MM.1S (cell line): ENCODE measurements at regions not wholly inside any gene's neighbourhood (a gene's known extent, or its start where the extent isn't known, plus 50 kb on each side); places are given as distances from the start of the nearest gene placed in this dataset.
"Not testable (repeated sequence)": the region's sequence is repeated elsewhere in the genome, so short reads cannot be mapped to it uniquely, and the experiment has no call there.

Source experiments
- DNase-seq: peaks from one replicate; pipeline ENCODE4 v3.0.0-alpha.2; 2015
- H2AFZ ChIP-seq: fragments of 300-600 bp; sonication (generic); 2 replicates; pipeline ENCODE4 v1.6.0; 2016; ENCODE audit warnings: antibody characterized with exemption, low read length
- H3F3A ChIP-seq: fragments of 300-600 bp; sonication (generic); 2 replicates; pipeline ENCODE4 v1.6.1; 2016; ENCODE audit warnings: mild to moderate bottlenecking, antibody characterized with exemption, low read length, moderate library complexity, mixed read lengths; ENCODE audit not compliant: insufficient read depth
- H3K27ac ChIP-seq: fragments of 300-600 bp; sonication (generic); 2 replicates; pipeline ENCODE4 v1.5.1; 2016; ENCODE audit warnings: mild to moderate bottlenecking, low read length
- H3K27me3 ChIP-seq: fragments of 300-600 bp; sonication (generic); replicated peaks from 2 replicates; pipeline ENCODE4 v1.6.0; 2016; ENCODE audit warnings: low read length; ENCODE audit not compliant: insufficient read depth
- H3K36me3 ChIP-seq: fragments of 300-600 bp; sonication (generic); replicated peaks from 2 replicates; pipeline ENCODE4 v1.6.1; 2016; ENCODE audit warnings: mild to moderate bottlenecking, low read length, mixed read lengths; ENCODE audit not compliant: insufficient read depth
- H3K4me1 ChIP-seq: fragments of 300-600 bp; sonication (generic); 2 replicates; pipeline ENCODE4 v1.6.1; 2016; ENCODE audit warnings: low read length, mixed read lengths
- H3K4me2 ChIP-seq: fragments of 300-600 bp; sonication (generic); 2 replicates; pipeline ENCODE4 v1.6.0; 2016; ENCODE audit warnings: low read depth, low read length
- H3K4me3 ChIP-seq: fragments of 300-600 bp; sonication (generic); 2 replicates; pipeline ENCODE4 v1.5.1; 2016; ENCODE audit warnings: low read length, mixed read lengths
- H3K79me2 ChIP-seq: fragments of 300-600 bp; sonication (generic); 2 replicates; pipeline ENCODE4 v1.6.1; 2016; ENCODE audit warnings: mixed run types, low read length, mixed read lengths
- H3K9ac ChIP-seq: fragments of 300-600 bp; sonication (generic); 2 replicates; pipeline ENCODE4 v1.6.1; 2016; ENCODE audit warnings: low read length, mixed read lengths
- H3K9me2 ChIP-seq: fragments of 300-600 bp; sonication (generic); replicated peaks from 2 replicates; pipeline ENCODE4 v1.6.1; 2016; ENCODE audit warnings: mild to moderate bottlenecking, low read length, mixed read lengths; ENCODE audit not compliant: insufficient read depth
- H3K9me3 ChIP-seq: fragments of 300-600 bp; sonication (generic); replicated peaks from 2 replicates; pipeline ENCODE4 v1.6.1; 2016; ENCODE audit warnings: mild to moderate bottlenecking, low read length, mixed read lengths; ENCODE audit not compliant: insufficient read depth
- H4K20me1 ChIP-seq: fragments of 300-600 bp; sonication (generic); 2 replicates; pipeline ENCODE4 v1.6.1; 2016; ENCODE audit warnings: mild to moderate bottlenecking, low read length, moderate library complexity, mixed read lengths; ENCODE audit not compliant: insufficient read depth
- EZH2 ChIP-seq: fragments of 300-600 bp; sonication (generic); optimal IDR thresholded peaks from 2 replicates; pipeline ENCODE3; 2017; ENCODE audit warnings: low read depth, mild to moderate bottlenecking, antibody characterized with exemption, low read length, mixed read lengths
- EZH2phosphoT487 ChIP-seq: fragments of 300-600 bp; sonication (generic); IDR thresholded peaks from 2 replicates; pipeline ENCODE4 v1.6.1; 2018; ENCODE audit warnings: antibody characterized with exemption, low read length
- TF ChIP-seq, protein P1 (sequence below): fragments of 300-600 bp; sonication (generic); IDR thresholded peaks from 2 replicates; pipeline ENCODE4 v1.5.1; 2016; ENCODE audit warnings: antibody characterized with exemption, low read length, mixed read lengths

DNA sequence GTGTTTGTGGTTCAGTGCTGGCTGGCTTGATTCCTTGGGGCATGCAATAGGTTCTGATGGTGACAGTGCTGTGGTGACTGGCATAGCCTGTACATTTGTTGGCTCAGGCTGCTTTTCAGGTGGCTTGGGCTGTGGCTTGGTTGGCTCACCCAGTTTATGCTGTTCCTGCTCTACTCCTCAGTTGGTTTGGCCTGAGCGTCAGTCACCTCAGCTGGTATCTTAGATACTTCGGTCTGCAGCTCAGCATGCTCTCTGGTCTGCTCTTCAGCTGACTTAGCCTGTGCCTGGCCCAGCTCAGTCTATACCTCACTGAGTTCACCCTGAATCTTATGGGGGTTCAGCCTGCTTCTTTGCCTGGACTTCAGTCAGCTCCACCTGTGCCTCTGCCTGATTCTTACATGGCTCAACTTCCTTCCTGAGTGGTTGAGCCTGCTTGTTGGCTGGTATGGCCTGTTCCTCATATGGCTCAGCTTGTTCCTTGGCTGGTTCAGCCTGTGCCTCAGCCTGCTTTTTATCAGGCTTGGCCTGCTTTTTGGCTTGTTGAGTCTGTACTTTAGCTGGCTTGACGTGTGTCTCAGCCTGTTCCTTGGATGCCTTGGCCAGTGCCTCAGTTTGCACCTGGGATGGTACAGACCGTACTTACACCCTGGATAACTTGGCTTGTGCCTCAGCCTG lies 170.6 kb downstream of the MSN start:
- TF ChIP-seq, protein P1, sequence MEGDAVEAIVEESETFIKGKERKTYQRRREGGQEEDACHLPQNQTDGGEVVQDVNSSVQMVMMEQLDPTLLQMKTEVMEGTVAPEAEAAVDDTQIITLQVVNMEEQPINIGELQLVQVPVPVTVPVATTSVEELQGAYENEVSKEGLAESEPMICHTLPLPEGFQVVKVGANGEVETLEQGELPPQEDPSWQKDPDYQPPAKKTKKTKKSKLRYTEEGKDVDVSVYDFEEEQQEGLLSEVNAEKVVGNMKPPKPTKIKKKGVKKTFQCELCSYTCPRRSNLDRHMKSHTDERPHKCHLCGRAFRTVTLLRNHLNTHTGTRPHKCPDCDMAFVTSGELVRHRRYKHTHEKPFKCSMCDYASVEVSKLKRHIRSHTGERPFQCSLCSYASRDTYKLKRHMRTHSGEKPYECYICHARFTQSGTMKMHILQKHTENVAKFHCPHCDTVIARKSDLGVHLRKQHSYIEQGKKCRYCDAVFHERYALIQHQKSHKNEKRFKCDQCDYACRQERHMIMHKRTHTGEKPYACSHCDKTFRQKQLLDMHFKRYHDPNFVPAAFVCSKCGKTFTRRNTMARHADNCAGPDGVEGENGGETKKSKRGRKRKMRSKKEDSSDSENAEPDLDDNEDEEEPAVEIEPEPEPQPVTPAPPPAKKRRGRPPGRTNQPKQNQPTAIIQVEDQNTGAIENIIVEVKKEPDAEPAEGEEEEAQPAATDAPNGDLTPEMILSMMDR, result no peak
- TF ChIP-seq EZH2, result no peak
- TF ChIP-seq EZH2phosphoT487, result no peak
- Histone ChIP-seq H3K9me3 (no peaks in the 10 kb centered on the region), H3K9ac (no peak overlapping the region), H3K27ac (no peak overlapping the region), H3K4me1 (no peaks in the 10 kb centered on the region), H3K27me3 (no peaks in the 10 kb centered on the region), H3K9me2 (no peaks in the 10 kb centered on the region), H4K20me1 (no peaks in the 10 kb centered on the region), H3K4me2 (no peak overlapping the region), H3K4me3 (no peak overlapping the region), H3F3A (no peaks in the 10 kb centered on the region), H3K36me3 (no peaks in the 10 kb centered on the region), H3K79me2 (no peaks in the 10 kb centered on the region), H2AFZ (no peak overlapping the region)
- no peak for DNase-seq

DNA sequence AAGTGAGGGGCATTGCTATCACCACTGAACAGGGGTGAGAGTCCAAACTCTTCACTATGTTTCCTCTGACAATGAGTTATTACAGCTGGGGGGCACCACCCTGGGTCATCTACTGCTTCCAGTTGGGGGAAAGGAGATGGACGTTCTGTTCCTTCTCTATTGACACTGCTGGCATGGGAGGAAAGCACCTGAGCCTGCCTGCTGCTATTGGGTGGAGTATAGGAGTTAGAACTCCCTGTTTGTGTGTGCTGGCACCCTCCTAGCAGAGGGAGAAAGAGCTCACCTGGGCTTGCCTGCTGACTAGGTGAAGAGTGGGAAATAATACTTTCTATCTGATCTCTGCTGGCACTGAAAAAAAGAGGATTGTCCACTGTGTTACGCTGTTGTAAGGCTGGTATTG lies 163.8 kb downstream of the MSN start:
- Histone ChIP-seq H3K4me3 (no peak overlapping the region), H4K20me1 (no peaks in the 10 kb centered on the region), H3K36me3 (no peaks in the 10 kb centered on the region), H3K27me3 (no peaks in the 10 kb centered on the region), H3K9me2 (no peaks in the 10 kb centered on the region), H3K4me2 (no peak overlapping the region), H3K79me2 (no peaks in the 10 kb centered on the region), H3K4me1 (no peaks in the 10 kb centered on the region), H3F3A (no peaks in the 10 kb centered on the region), H3K9me3 (no peaks in the 10 kb centered on the region), H2AFZ (no peak overlapping the region), H3K9ac (no peak overlapping the region), H3K27ac (no peak overlapping the region)
- TF ChIP-seq, protein P1, result no peak
- TF ChIP-seq EZH2phosphoT487, result no peak
- no peak for TF ChIP-seq EZH2
- DNase-seq, result no peak

DNA sequence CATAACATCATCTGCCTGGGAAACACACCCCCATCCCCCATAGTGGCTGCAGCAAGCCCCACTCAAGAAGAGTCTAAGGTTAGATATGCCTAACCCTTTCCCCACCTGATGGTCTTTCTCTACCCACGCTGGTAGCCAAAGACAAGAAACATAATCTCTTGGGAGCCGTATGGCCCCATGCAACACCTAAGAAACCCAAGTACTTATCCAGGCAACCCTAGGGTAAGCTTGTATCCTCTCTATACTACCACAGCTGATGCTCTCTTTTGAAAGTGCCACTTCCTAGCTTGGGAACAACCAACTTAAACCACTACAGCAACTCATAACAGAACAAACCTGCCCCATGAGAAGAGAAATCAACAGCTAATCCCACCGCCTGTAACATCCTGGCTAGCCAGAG lies 161.1 kb downstream of the MSN start:
- Histone ChIP-seq H3K9me2 (no peaks in the 10 kb centered on the region), H3K27ac (no peak overlapping the region), H3K36me3 (no peaks in the 10 kb centered on the region), H3K9ac (no peak overlapping the region), H4K20me1 (no peaks in the 10 kb centered on the region), H2AFZ (no peak overlapping the region), H3K4me1 (no peaks in the 10 kb centered on the region), H3K4me3 (no peak overlapping the region), H3K9me3 (no peaks in the 10 kb centered on the region), H3K27me3 (no peaks in the 10 kb centered on the region), H3F3A (no peaks in the 10 kb centered on the region), H3K4me2 (no peak overlapping the region), H3K79me2 (no peaks in the 10 kb centered on the region)
- TF ChIP-seq, protein P1, result no peak
- no peak for TF ChIP-seq EZH2phosphoT487
- TF ChIP-seq EZH2, result no peak
- DNase-seq, result no peak

DNA sequence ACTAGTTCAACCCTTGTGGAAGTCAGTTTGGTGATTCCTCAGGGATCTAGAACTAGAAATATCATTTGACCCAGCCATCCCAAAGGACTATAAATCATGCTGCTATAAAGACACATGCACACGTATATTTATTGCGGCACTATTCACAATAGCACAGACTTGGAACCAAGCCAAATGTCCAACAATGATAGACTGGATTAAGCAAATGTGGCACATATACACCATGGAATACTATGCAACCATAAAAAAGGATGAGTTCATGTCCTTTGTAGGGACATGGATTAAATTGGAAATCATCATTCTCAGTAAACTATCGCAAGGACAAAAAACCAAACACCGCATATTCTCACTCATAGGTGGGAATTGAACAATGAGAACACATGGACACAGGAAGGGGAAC lies 157.8 kb downstream of the MSN start:
- not testable (repeated sequence) for H3K79me2 ChIP-seq, H3K27ac ChIP-seq, H3K9me2 ChIP-seq, DNase-seq, H3K4me2 ChIP-seq, H3K27me3 ChIP-seq, H3K9me3 ChIP-seq, H4K20me1 ChIP-seq, H3F3A ChIP-seq, H3K4me1 ChIP-seq, H2AFZ ChIP-seq, H3K4me3 ChIP-seq, H3K36me3 ChIP-seq, H3K9ac ChIP-seq
